HCT116 (cell line): ENCODE measurements at regions not wholly inside any gene's neighbourhood (a gene's known extent, or its start where the extent isn't known, plus 50 kb on each side); places are given as distances from the start of the nearest gene placed in this dataset.

ENCODE experiments used
- ATAC-seq: fragments of 200-7000 bp; cut with Tn5 transposase; 2 replicates; pipeline ENCODE4 v1.9.1; 2020; ENCODE audit warnings: mild to moderate bottlenecking, moderate library complexity
- BruUV-seq: library from RNA; stranded (reverse); fragments of 400-500 nt; replicated peaks from 2 replicates; lab custom pipeline; 2021; lab: Mats Ljungman, UMichigan
- CTCF ChIA-PET: fragments of 300-600 bp; sonication (Branson Sonifier 250); formaldehyde crosslinking; loops from one replicate; lab custom pipeline; 2021; ENCODE audit warnings: antibody characterized with exemption; lab: Charles Lee
- POLR2A ChIA-PET: fragments of 300-600, 350-600 bp; sonication (Branson Sonifier 250); formaldehyde crosslinking; loops from one replicate; lab custom pipeline; 2021; ENCODE audit warnings: antibody characterized with exemption; lab: Charles Lee
- RAD21 ChIA-PET, 2 experiments: fragments of 300-600 bp; sonication (Branson Sonifier 250); formaldehyde crosslinking; loops; one replicate each; lab custom pipeline; 2023; ENCODE audit warnings: low total read pairs in 2 of 2; ENCODE audit not compliant: uncharacterized antibody in 2 of 2, unreplicated experiment in 2 of 2, low non-redundant PET in 1 of 2; lab: Charles Lee
- DNase-seq: peaks from one replicate; pipeline ENCODE4 v3.0.0-alpha.2; 2010; ENCODE audit warnings: low read depth, low spot score
- H2AFZ ChIP-seq: fragments of 200-600 bp; shearing (Covaris generic), sonication (generic); 2 replicates; pipeline ENCODE4 v1.6.1; 2017; ENCODE audit warnings: low read depth, mixed run types, mixed read lengths, antibody characterized with exemption, low read length; ENCODE audit not compliant: poor library complexity, severe bottlenecking
- H3K27ac ChIP-seq: 2 replicates; pipeline ENCODE4 v1.5.1; 2012; ENCODE audit warnings: low read depth, low read length
- H3K27me3 ChIP-seq: fragments of 200-600 bp; sonication (generic); 2 replicates; pipeline ENCODE4 v1.6.1; 2016; ENCODE audit warnings: mixed run types, low read length, mixed read lengths; ENCODE audit not compliant: insufficient read depth
- H3K36me3 ChIP-seq, 2 experiments: fragments of 200-500 bp in 1 of 2; fragments of 200-600 bp in 1 of 2; sonication (Bioruptor generic) in 1 of 2; sonication (generic) in 1 of 2; 2 replicates each; pipeline versions ENCODE4 v1.5.1 to v1.6.1; 2014 to 2016; ENCODE audit warnings: low read length in 2 of 2, inconsistent platforms in 1 of 2, mixed read lengths in 1 of 2, mixed run types in 1 of 2; ENCODE audit not compliant: insufficient read depth in 2 of 2, control insufficient read depth in 1 of 2
- H3K4me1 ChIP-seq, 2 experiments: fragments of 200-600 bp in 1 of 2; sonication (generic) in 1 of 2; 2 replicates each; pipeline versions ENCODE4 v1.5.1 to v1.6.1; 2012 to 2017; ENCODE audit warnings: low read length in 2 of 2, inconsistent platforms in 1 of 2, mild to moderate bottlenecking in 1 of 2, mixed read lengths in 1 of 2, mixed run types in 1 of 2, moderate library complexity in 1 of 2; ENCODE audit not compliant: insufficient read depth in 2 of 2, control insufficient read depth in 1 of 2
- H3K4me2 ChIP-seq: fragments of 200-600 bp; sonication (generic); 2 replicates; pipeline ENCODE4 v1.6.1; 2017; ENCODE audit warnings: mixed run types, low read length, mixed read lengths
- H3K4me3 ChIP-seq, 2 experiments: fragments of 200-600 bp in 1 of 2; sonication (generic) in 1 of 2; replicated peaks in 1 of 2; 2 replicates each; pipeline ENCODE4 v1.5.1; 2011 to 2016; ENCODE audit warnings: low read length in 2 of 2, control low read depth in 1 of 2, low read depth in 1 of 2, mild to moderate bottlenecking in 1 of 2, mixed read lengths in 1 of 2, mixed run types in 1 of 2
- H3K79me2 ChIP-seq: fragments of 200-600 bp; sonication (generic); 2 replicates; pipeline ENCODE4 v1.6.1; 2017; ENCODE audit warnings: mild to moderate bottlenecking, mixed run types, low read length, moderate library complexity, mixed read lengths; ENCODE audit not compliant: insufficient read depth
- H3K9ac ChIP-seq: fragments of 200-600 bp; sonication (generic); 2 replicates; pipeline ENCODE4 v1.6.1; 2016; ENCODE audit warnings: low read length, mixed read lengths
- H3K9me2 ChIP-seq: fragments of 200-600 bp; sonication (generic), shearing (Covaris generic); 2 replicates; pipeline ENCODE4 v1.6.1; 2017; ENCODE audit warnings: mixed run types, mild to moderate bottlenecking, moderate library complexity; ENCODE audit not compliant: insufficient read depth
- H3K9me3 ChIP-seq, 2 experiments: fragments of 200-500 bp in 1 of 2; fragments of 200-600 bp in 1 of 2; sonication (Bioruptor generic) in 1 of 2; sonication (generic) in 1 of 2; 2 replicates each; pipeline ENCODE4 v1.6.1; 2014 to 2017; ENCODE audit warnings: low read length in 2 of 2, mixed read lengths in 2 of 2, inconsistent platforms in 1 of 2, low read depth in 1 of 2, mild to moderate bottlenecking in 1 of 2, mixed run types in 1 of 2, moderate library complexity in 1 of 2; ENCODE audit not compliant: control insufficient read depth in 1 of 2, insufficient read depth in 1 of 2
- H4K20me1 ChIP-seq: fragments of 200-600 bp; sonication (generic), shearing (Covaris generic); 2 replicates; pipeline ENCODE4 v1.6.1; 2017; ENCODE audit warnings: mixed run types, mild to moderate bottlenecking, moderate library complexity; ENCODE audit not compliant: insufficient read depth
- CBX3 ChIP-seq: IDR thresholded peaks from 2 replicates; pipeline ENCODE4 v1.6.1; 2012; ENCODE audit warnings: low read depth
- CEBPB ChIP-seq: IDR thresholded peaks from 2 replicates; pipeline ENCODE4 v1.6.1; 2012; ENCODE audit warnings: low read depth
- ELF1 ChIP-seq: IDR thresholded peaks from 2 replicates; pipeline ENCODE4 v1.6.1; 2012; ENCODE audit warnings: low read depth, borderline replicate concordance
- EZH2 ChIP-seq: fragments of 200-600 bp; sonication (generic); IDR thresholded peaks from 2 replicates; pipeline ENCODE4 v1.6.1; 2017; ENCODE audit warnings: antibody characterized with exemption, mixed run types
- EZH2phosphoT487 ChIP-seq: fragments of 200-600 bp; IDR thresholded peaks from 2 replicates; pipeline ENCODE4 v1.6.1; 2018; ENCODE audit warnings: antibody characterized with exemption, borderline replicate concordance
- FOSL1 ChIP-seq: IDR thresholded peaks from 2 replicates; pipeline ENCODE4 v1.6.1; 2012; ENCODE audit warnings: low read depth
- JUND ChIP-seq: IDR thresholded peaks from 2 replicates; pipeline ENCODE4 v1.6.1; 2012
- POLR2A ChIP-seq: IDR thresholded peaks from 2 replicates; pipeline ENCODE4 v1.7.0; 2011; ENCODE audit warnings: borderline replicate concordance; ENCODE audit not compliant: insufficient read depth, insufficient read length; ENCODE audit errors: extremely low read depth
- POLR2AphosphoS5 ChIP-seq: IDR thresholded peaks from 2 replicates; pipeline ENCODE4 v1.6.1; 2011; ENCODE audit warnings: mild to moderate bottlenecking, low read depth, low read length, moderate library complexity
- RAD21 ChIP-seq: IDR thresholded peaks from 2 replicates; pipeline ENCODE4 v1.6.1; 2012; ENCODE audit warnings: low read depth, mild to moderate bottlenecking
- SIN3A ChIP-seq: IDR thresholded peaks from 2 replicates; pipeline ENCODE4 v1.6.1; 2012; ENCODE audit warnings: low read depth
- SRF ChIP-seq: IDR thresholded peaks from 2 replicates; pipeline ENCODE4 v1.6.1; 2012; ENCODE audit warnings: low read depth
- YY1 ChIP-seq: IDR thresholded peaks from 2 replicates; pipeline ENCODE4 v1.6.1; 2011; ENCODE audit warnings: low read length, low read depth, moderate library complexity, mild to moderate bottlenecking; ENCODE audit not compliant: insufficient replicate concordance; ENCODE audit errors: extremely low read depth
- ZFX ChIP-seq: fragments of 450-650 bp; IDR thresholded peaks from 2 replicates; pipeline ENCODE4 v1.6.1; 2017
- intact Hi-C: fragments of 100-400 bp; cut with micrococcal nuclease; formaldehyde crosslinking; loops from 2 replicates; pipeline ENCODE4 v1.10.0; 2022
- TF ChIP-seq, protein P1 (sequence below): IDR thresholded peaks from 2 replicates; pipeline ENCODE4 v1.6.1; 2012
- TF ChIP-seq, protein P2 (sequence below): IDR thresholded peaks from 2 replicates; pipeline ENCODE4 v1.6.1; 2012
- TF ChIP-seq, protein P3 (sequence below), 3 experiments: fragments of 200-600 bp in 1 of 3; sonication (generic) in 1 of 3; IDR thresholded peaks in 2 of 3; conservative IDR thresholded peaks in 1 of 3; 2 replicates each; pipeline ENCODE4 v1.5.1; 2012 to 2017; ENCODE audit warnings: low read depth in 2 of 3, low read length in 2 of 3, antibody characterized with exemption in 1 of 3, borderline replicate concordance in 1 of 3, control low read depth in 1 of 3, mild to moderate bottlenecking in 1 of 3, mixed read lengths in 1 of 3, mixed run types in 1 of 3, moderate library complexity in 1 of 3; ENCODE audit not compliant: insufficient read depth in 1 of 3

DNA sequence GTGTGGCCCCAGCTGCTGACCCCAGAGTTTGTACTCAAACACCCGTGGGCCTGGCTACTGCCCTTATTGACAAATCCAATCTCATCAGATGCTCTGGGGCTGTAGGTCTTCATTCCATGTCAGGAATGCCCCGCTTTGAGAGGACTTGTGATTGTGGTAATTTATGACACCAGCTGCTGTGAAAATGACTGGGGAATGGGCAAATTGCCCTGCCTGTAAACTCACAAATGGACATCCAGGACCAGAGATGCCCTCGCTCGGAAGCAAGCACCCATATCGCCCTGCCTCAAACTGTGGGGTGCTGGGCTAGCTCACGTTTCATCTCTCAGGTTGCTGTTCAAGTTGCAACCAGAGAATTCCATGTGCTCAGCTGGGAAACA lies 225.9 kb upstream of the MAP3K1 start:
- no peaks in the 10 kb centered on the region for H3K9me2 ChIP-seq
- CTCF ChIA-PET, result no interaction called here
- TF ChIP-seq ELF1 (no peak), POLR2AphosphoS5 (no peak), POLR2A (no peak), EZH2phosphoT487 (no peak), EZH2 (no peak), CEBPB (no peak), FOSL1 (no peak), JUND (no peak), CBX3 (no peak), SRF (no peak), ZFX (no peak), SIN3A (no peak)
- TF ChIP-seq, protein P1, sequence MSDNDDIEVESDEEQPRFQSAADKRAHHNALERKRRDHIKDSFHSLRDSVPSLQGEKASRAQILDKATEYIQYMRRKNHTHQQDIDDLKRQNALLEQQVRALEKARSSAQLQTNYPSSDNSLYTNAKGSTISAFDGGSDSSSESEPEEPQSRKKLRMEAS, result no peak
- TF ChIP-seq, all 23 proteins: peak for 0
- Histone ChIP-seq H3K4me3 (no peak overlapping the region), H3K27me3 (no peaks in the 10 kb centered on the region), H3K79me2 (no peaks in the 10 kb centered on the region), H2AFZ (no peak overlapping the region), H3K27ac (no peak overlapping the region), H3K36me3 (no peaks in the 10 kb centered on the region), H3K4me2 (no peak overlapping the region), H3K9me3 (no peaks in the 10 kb centered on the region), H3K9ac (no peak overlapping the region), H4K20me1 (no peaks in the 10 kb centered on the region), H3K4me1 (no peaks in the 10 kb centered on the region)
- RAD21 ChIA-PET, result no interaction called here
- intact Hi-C loops, result no loop called here
- no TSS peak for BruUV-seq
- POLR2A ChIA-PET, result no interaction called here
- no peak for DNase-seq
- no peak for ATAC-seq

DNA sequence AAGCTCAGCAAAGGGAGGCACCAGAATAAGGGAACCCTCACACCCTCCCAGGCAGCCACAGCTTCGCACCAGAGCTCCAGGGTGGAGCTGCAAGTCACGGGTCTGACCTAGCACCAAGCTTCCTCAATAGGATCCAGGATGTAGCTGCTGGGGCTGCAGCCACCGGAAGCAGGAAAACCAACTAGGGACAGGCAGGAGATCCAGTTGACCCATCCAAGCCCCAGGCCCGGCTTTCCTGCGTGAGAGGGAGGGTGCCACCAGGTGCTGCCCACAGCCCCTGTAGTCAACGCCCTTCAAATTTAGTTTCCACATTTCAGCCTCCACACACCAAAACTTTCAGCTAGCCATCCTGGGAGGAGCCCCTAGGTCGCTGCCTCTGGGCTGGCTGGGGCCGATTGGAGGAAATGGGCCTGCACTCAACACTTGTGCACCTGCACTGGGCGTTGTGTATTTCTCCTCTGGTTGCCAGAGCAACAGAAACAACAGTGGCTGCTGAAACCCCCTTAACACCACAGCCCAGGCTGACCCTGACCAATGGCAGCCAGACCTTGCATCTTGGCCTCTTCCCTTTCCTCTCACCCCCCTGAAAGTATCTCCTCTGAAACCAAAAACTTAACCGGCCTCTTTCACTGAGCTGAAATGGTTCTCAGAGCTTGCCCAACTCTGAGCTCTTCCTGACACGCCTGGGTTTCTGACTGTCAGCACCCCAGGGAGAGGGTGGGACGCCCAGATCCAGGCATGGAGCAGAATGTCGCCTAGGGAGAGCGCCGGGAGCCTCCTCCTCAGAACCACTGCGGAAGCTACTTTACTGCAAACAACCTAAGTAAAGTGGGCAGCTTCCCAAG lies 226.5 kb upstream of the MAP3K1 start:
- no peak overlapping the region for H3K9ac ChIP-seq
- no peaks in the 10 kb centered on the region for H4K20me1 ChIP-seq
- ATAC-seq (no peak), DNase-seq (no peak)
- TF ChIP-seq CBX3 (no peak), YY1 (no peak), EZH2 (no peak), RAD21 (no peak)
- TF ChIP-seq, protein P2, sequence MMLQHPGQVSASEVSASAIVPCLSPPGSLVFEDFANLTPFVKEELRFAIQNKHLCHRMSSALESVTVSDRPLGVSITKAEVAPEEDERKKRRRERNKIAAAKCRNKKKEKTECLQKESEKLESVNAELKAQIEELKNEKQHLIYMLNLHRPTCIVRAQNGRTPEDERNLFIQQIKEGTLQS, result no peak
- TF ChIP-seq, protein P3, sequence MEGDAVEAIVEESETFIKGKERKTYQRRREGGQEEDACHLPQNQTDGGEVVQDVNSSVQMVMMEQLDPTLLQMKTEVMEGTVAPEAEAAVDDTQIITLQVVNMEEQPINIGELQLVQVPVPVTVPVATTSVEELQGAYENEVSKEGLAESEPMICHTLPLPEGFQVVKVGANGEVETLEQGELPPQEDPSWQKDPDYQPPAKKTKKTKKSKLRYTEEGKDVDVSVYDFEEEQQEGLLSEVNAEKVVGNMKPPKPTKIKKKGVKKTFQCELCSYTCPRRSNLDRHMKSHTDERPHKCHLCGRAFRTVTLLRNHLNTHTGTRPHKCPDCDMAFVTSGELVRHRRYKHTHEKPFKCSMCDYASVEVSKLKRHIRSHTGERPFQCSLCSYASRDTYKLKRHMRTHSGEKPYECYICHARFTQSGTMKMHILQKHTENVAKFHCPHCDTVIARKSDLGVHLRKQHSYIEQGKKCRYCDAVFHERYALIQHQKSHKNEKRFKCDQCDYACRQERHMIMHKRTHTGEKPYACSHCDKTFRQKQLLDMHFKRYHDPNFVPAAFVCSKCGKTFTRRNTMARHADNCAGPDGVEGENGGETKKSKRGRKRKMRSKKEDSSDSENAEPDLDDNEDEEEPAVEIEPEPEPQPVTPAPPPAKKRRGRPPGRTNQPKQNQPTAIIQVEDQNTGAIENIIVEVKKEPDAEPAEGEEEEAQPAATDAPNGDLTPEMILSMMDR (IDR thresholded peaks at IDR 0.05 in 2 of 3, conservative IDR thresholded peaks at IDR 0.05 in 1 of 3; ENCODE audit: borderline replicate concordance in 1 of 3, insufficient read depth in 1 of 3, low read depth in 2 of 3, low read length in 2 of 3), result no peak
- TF ChIP-seq, protein P1, result no peak
- H3K4me1 ChIP-seq, result no peaks in the 10 kb centered on the region
- no peak overlapping the region for H3K27ac ChIP-seq
- intact Hi-C loops, result no loop called here
- no peaks in the 10 kb centered on the region for H3K79me2 ChIP-seq
- H3K27me3 ChIP-seq, result no peaks in the 10 kb centered on the region
- H3K4me3 ChIP-seq, result no peak overlapping the region
- H3K9me3 ChIP-seq, result no peaks in the 10 kb centered on the region
- no peaks in the 10 kb centered on the region for H3K36me3 ChIP-seq
- no TSS peak for BruUV-seq
- no peak overlapping the region for H2AFZ ChIP-seq
- H3K9me2 ChIP-seq, result no peaks in the 10 kb centered on the region
- ChIA-PET POLR2A (no interaction called here), RAD21 (no interaction called here), CTCF (no interaction called here)
- no peak overlapping the region for H3K4me2 ChIP-seq
